ENCODE measurements at regions not wholly inside any gene's neighbourhood (a gene's known extent, or its start where the extent isn't known, plus 50 kb on each side); places are given as distances from the start of the nearest gene placed in this dataset.
"Not testable (repeated sequence)": the region's sequence is repeated elsewhere in the genome, so short reads cannot be mapped to it uniquely, and the experiment has no call there.

DNA sequence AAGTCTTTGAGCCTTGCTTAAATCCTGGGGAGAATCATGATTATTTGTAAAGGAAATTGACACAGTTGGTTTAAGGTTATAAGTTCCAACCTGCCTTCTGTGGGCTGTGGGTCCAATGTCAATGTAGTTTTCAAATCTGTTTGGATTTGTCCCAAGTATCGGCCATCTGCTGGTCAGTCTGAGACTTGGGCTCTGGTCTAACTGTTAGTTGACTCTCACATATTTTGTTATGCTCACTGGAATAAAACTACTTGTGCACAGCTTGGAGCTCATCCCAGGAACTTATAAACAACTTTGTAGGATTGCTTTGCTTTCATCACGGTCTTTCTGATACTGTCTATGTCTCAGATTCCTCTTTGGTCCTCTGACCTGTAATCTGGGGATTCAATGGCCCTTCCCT is 1026.2 kb upstream of the ZEB2 start:
- H3K4me3 Mint-ChIP-seq: no peak overlapping the region

DNA sequence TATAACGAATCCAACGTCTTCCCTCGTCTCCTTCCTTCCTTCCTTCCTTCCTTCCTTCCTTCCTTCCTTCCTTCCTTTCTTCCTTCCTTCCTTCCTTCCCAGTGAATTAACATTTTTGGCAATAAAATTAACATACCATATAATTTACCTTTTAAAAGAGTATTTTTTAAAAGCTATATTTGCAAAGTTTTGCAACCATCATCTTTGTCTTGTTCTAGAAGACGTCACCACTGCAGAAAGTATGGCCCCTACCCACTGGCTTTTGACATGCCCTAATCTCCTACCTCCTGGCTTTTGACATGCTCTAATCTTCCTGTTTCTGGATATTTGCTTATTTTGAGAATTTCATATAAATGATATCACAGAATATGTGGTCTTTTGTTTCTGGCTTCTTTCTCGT is 1023.9 kb upstream of the ZEB2 start:
- no peak for DNase-seq
- peaks cover 8% of the 10 kb centered on the region for H3K9me3 Mint-ChIP-seq

More for the DNA sequence above, 1026.2 kb upstream of the ZEB2 start:
- peaks cover 8% of the 10 kb centered on the region for H3K9me3 Mint-ChIP-seq
- no peak for ATAC-seq
- H3K4me1 Mint-ChIP-seq (ENCODE audit: low read depth): no peaks in the 10 kb centered on the region
- DNase-seq: no peak
- H3K36me3 Mint-ChIP-seq (ENCODE audit: insufficient read depth): no peaks in the 10 kb centered on the region
- H3K27me3 Mint-ChIP-seq (ENCODE audit: low read depth): no peaks in the 10 kb centered on the region

DNA sequence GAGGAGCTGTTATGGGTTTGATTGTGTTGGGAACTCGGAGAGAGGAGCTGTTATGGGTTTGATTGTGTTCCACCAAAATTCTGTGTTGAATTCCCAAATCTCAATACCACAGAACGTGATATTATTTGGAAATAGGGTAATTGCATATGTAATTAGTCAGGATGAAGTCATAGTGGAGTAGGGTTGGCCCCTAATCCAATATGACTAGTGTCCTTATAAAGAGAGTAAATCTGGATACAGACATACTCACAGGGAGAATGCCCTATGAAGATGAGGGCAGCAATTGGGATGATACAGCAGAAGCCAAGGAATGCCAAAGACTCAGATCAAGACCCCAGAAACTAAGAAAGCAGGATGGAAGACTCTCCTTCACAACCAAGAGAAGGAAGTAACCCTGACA is 1023.2 kb upstream of the ZEB2 start:
- H3K9me3 Mint-ChIP-seq: peaks cover 8% of the 10 kb centered on the region
- H3K4me3 Mint-ChIP-seq: no peak overlapping the region
- no peaks in the 10 kb centered on the region for H3K36me3 Mint-ChIP-seq (ENCODE audit: insufficient read depth)
- no peak for ATAC-seq
- DNase-seq: no peak
- no peaks in the 10 kb centered on the region for H3K4me1 Mint-ChIP-seq (ENCODE audit: low read depth)
- no peaks in the 10 kb centered on the region for H3K27me3 Mint-ChIP-seq (ENCODE audit: low read depth)

More for the DNA sequence above, 1023.9 kb upstream of the ZEB2 start:
- Mint-ChIP-seq H3K4me1 (ENCODE audit: low read depth) (no peaks in the 10 kb centered on the region), H3K36me3 (ENCODE audit: insufficient read depth) (no peaks in the 10 kb centered on the region), H3K27me3 (ENCODE audit: low read depth) (no peaks in the 10 kb centered on the region), H3K4me3 (no peak overlapping the region)
- ATAC-seq: no peak

DNA sequence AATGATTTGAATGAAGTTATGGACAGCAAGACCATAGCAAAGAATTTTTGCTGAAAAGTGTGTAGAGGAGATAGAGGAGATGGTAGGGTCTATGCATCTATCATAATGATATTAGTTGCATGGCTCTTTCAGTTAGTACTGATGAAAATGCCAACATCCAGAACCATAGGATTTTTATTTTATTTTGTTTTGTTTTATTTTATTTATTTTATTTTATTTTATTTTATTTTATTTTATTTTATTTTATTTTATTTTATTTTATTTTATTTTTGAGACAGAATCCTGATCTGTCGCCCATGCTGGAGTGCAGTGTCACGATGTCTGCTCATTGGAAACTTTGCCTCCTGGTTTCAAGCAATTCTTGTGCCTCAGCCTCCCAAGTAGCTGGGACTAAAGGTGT is 1021.1 kb upstream of the ZEB2 start:
- no peaks in the 10 kb centered on the region for H3K4me1 Mint-ChIP-seq (ENCODE audit: low read depth)
- H3K9me3 Mint-ChIP-seq: peaks cover 3% of the 10 kb centered on the region

DNA sequence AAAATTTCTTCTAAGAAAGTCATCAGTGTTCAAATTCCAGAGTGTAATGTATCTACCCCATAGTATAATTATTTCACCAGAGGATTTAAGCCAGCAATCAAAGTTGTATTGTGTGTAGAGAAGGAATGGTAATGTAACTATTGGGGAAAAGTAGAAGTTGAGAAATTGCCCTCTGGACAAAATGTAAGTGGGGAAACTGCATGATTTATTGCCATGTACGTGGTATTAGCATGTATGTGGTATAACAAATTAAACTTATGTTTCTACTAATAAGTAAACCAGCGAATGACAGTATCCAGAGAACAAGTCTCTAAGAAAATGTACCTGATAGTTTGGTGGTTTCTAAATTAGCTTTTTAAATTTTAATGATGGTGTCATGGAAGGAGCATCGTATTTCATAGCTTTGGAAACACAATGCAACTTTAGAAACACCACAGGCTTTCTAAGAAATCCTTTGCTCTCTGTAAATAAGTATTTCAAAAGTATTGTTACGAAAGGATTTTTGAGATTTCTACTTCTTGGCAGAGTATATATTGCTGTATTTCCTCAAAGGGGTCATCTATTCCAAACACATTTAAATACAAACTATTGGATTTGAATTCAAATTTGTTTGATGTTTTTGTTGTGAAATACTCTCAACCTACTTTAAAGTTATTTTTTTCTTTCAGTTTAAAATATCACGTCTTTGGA is 1018.9 kb upstream of the ZEB2 start:
- H3K27me3 Mint-ChIP-seq (ENCODE audit: low read depth): no peaks in the 10 kb centered on the region

More for the DNA sequence above, 1021.1 kb upstream of the ZEB2 start:
- H3K4me3 Mint-ChIP-seq: no peak overlapping the region
- H3K36me3 Mint-ChIP-seq (ENCODE audit: insufficient read depth): no peaks in the 10 kb centered on the region
- ATAC-seq: no peak
- H3K27me3 Mint-ChIP-seq (ENCODE audit: low read depth): no peaks in the 10 kb centered on the region
- no peak for DNase-seq

DNA sequence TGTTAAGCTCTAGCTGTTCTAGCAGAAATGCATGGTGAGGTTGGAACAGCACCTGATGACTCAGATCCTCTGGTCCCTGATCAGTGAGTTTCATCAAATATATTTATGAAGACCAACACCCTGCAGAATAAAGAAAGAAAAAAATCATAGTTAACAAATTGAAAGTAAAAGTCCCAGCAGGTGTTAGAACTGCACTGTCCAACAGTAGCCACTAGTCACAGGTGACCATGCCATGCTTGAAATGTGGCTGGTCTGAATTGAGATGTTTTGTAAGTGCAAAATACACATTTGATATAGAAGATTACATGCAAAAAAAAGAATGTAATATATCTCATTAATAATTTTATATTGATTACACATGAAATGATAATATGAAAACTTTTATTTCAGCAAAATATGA is 1010.7 kb upstream of the ZEB2 start:
- Mint-ChIP-seq H3K4me1 (ENCODE audit: low read depth) (no peaks in the 10 kb centered on the region), H3K27me3 (ENCODE audit: low read depth) (no peaks in the 10 kb centered on the region), H3K4me3 (no peak overlapping the region), H3K9me3 (no peaks in the 10 kb centered on the region), H3K36me3 (ENCODE audit: insufficient read depth) (no peaks in the 10 kb centered on the region)
- no peak for DNase-seq
- ATAC-seq: no peak

More for the DNA sequence above, 1018.9 kb upstream of the ZEB2 start:
- Mint-ChIP-seq H3K9me3 (peaks cover 3% of the 10 kb centered on the region), H3K4me3 (no peak overlapping the region), H3K36me3 (ENCODE audit: insufficient read depth) (no peaks in the 10 kb centered on the region), H3K4me1 (ENCODE audit: low read depth) (no peaks in the 10 kb centered on the region)
- ATAC-seq: no peak
- DNase-seq: no peak

DNA sequence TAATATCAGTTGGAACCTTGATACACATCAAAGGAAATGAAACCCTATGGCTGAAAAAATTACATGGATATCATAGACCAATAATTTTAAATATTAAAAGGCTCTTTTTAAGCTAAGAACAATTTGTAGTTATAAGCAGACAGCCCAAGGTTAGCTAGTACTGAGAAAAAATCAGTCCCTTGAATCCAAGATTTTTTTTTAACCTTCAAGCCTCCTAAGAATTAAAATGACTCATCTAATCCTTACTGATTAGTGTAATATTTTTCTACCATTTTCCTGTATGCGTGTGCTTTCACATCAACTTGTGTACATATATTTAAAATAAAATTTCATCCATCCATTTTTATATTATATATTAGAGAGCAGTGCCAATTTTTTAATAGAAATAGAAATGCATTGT is 1004.9 kb upstream of the ZEB2 start:
- DNase-seq (no peak), ATAC-seq (no peak)
- Mint-ChIP-seq H3K9me3 (peaks cover 9% of the 10 kb centered on the region), H3K4me1 (ENCODE audit: low read depth) (no peaks in the 10 kb centered on the region), H3K4me3 (no peak overlapping the region), H3K27me3 (ENCODE audit: low read depth) (no peaks in the 10 kb centered on the region), H3K36me3 (ENCODE audit: insufficient read depth) (no peaks in the 10 kb centered on the region)

DNA sequence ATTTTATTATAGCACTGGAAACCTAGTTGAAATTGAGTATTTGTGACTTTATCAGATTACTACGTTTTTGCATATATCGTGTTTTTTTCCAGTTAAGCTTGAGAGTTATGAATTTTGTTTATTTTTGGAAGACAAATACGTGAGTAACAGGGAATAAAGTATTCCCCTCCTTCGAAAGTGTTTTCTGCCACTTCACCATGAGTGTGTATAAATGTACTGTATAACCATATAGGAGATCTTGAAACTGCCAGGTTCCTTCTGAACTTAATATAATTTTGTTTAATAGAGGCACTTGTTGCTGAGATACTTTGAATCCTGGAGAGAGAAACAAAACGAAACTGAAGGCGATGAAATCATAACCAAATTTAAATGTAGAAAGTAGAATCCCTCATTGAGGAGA is 1004.4 kb upstream of the ZEB2 start:
- Mint-ChIP-seq H3K4me3 (no peak overlapping the region), H3K27me3 (ENCODE audit: low read depth) (no peaks in the 10 kb centered on the region), H3K9me3 (peaks cover 9% of the 10 kb centered on the region), H3K4me1 (ENCODE audit: low read depth) (no peaks in the 10 kb centered on the region), H3K36me3 (ENCODE audit: insufficient read depth) (no peaks in the 10 kb centered on the region)
- ATAC-seq (no peak), DNase-seq (no peak)

DNA sequence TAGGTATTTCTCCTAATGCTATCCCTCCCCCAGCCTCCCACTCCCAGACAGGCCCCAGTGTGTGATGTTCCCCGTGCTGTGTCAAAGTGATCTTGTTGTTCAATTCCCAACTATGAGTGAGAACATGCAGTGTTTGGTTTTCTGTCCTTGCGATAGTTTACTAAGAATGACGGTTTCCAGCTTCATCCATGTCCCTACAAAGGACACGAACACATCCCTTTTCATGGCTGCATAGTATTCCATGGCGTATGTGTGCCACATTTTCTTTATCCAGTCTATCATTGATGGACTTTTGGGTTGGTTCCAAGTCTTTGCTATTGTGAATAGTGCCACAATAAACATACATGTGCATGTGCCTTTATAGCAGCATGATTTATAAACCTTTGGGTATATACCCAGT is 999.3 kb upstream of the ZEB2 start:
- H3K4me3 Mint-ChIP-seq; H3K36me3 Mint-ChIP-seq (ENCODE audit: insufficient read depth); H3K4me1 Mint-ChIP-seq (ENCODE audit: low read depth); ATAC-seq; H3K9me3 Mint-ChIP-seq; DNase-seq; H3K27me3 Mint-ChIP-seq (ENCODE audit: low read depth): not testable (repeated sequence)

DNA sequence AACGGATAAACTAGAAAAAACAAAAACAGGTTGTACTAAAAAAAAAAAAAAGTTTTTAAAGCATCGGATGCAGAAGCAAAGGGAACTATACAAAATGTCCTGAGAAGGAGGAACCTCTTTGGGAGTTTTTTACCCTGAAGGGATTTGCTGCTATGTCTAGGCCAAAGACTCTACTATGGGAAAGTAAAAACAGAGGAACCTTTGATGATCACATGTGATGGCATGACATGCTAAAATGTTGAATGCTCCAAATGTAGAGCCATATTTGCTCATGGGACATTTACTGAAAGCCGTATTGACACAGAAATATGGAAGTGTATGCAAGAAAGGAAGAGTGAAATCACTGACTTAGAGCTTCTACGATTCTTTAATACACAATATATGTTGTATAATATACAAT is 992.0 kb upstream of the ZEB2 start:
- Mint-ChIP-seq H3K27me3 (ENCODE audit: low read depth) (no peaks in the 10 kb centered on the region), H3K4me3 (no peak overlapping the region), H3K4me1 (ENCODE audit: low read depth) (no peaks in the 10 kb centered on the region), H3K9me3 (no peaks in the 10 kb centered on the region), H3K36me3 (ENCODE audit: insufficient read depth) (no peaks in the 10 kb centered on the region)
- no peak for DNase-seq
- ATAC-seq: no peak

DNA sequence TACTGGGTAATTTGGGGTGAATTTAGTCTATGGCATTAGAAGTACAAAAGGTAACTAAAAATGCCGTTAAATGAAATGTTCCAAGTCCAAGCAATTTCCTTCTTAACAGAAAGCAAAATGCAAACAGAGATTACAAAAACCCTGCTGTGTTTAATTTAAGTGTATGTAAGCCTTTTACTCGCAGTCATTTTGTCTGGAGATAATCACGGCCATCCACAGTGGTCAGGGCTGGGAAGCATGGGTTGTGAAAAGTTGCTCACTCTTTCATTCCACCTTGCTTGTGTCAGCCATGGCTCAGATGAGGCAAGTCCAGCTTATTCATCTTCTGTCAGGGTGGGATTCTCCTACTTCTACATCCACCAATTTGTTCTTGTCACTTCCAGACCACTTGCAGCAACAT is 983.6 kb upstream of the ZEB2 start:
- H3K36me3 Mint-ChIP-seq (ENCODE audit: insufficient read depth): no peaks in the 10 kb centered on the region
- H3K27me3 Mint-ChIP-seq (ENCODE audit: low read depth): no peaks in the 10 kb centered on the region

DNA sequence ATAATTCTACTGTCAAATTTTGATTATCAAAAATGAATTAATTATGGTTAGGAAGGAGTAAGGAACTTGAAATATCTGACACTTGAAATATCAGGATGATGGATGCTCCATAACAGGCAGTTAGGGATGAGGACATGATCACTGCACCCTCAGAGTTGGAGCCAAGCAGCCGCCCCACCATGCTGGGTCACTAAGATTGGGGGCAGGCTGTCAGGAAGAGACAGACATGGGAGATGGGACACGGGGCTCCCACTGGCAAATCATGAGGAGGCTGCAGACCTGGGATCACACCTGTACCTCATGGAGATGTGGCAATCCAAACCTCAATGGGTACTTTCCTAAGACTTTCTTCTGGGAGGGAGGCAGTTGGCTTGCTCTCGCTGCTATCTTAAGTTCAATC is 982.0 kb upstream of the ZEB2 start:
- no peaks in the 10 kb centered on the region for H3K9me3 Mint-ChIP-seq

More for the DNA sequence above, 983.6 kb upstream of the ZEB2 start:
- ATAC-seq: no peak
- H3K4me3 Mint-ChIP-seq: no peak overlapping the region
- DNase-seq: no peak
- H3K4me1 Mint-ChIP-seq (ENCODE audit: low read depth): no peaks in the 10 kb centered on the region
- H3K9me3 Mint-ChIP-seq: no peaks in the 10 kb centered on the region

DNA sequence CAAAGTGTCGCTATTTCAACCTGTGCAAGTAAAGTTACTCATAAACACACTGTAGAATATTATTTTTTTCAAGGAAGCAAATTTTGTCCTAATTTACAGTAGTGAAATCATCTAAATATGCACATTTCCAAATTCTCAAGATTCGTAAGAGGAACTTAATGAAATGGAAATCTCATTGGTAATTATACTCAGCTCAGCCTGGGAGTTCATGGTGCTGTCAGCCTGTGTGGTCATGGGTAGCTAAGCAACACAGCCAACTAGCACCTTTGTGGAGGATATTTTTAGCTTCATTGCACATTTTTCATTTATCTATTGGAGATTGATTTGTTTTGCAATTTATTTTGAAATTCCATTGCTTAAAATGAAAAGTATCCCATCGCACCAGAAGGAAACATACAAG is 975.7 kb upstream of the ZEB2 start:
- DNase-seq: no peak
- no peak for ATAC-seq
- H3K4me3 Mint-ChIP-seq: no peak overlapping the region
- H3K27me3 Mint-ChIP-seq (ENCODE audit: low read depth): no peaks in the 10 kb centered on the region
- H3K4me1 Mint-ChIP-seq (ENCODE audit: low read depth): no peaks in the 10 kb centered on the region
- no peaks in the 10 kb centered on the region for H3K36me3 Mint-ChIP-seq (ENCODE audit: insufficient read depth)
- H3K9me3 Mint-ChIP-seq: peaks cover 7% of the 10 kb centered on the region

More for the DNA sequence above, 982.0 kb upstream of the ZEB2 start:
- ATAC-seq: no peak
- no peak overlapping the region for H3K4me3 Mint-ChIP-seq
- DNase-seq: no peak
- H3K36me3 Mint-ChIP-seq (ENCODE audit: insufficient read depth): no peaks in the 10 kb centered on the region
- H3K4me1 Mint-ChIP-seq (ENCODE audit: low read depth): no peaks in the 10 kb centered on the region
- no peaks in the 10 kb centered on the region for H3K27me3 Mint-ChIP-seq (ENCODE audit: low read depth)

DNA sequence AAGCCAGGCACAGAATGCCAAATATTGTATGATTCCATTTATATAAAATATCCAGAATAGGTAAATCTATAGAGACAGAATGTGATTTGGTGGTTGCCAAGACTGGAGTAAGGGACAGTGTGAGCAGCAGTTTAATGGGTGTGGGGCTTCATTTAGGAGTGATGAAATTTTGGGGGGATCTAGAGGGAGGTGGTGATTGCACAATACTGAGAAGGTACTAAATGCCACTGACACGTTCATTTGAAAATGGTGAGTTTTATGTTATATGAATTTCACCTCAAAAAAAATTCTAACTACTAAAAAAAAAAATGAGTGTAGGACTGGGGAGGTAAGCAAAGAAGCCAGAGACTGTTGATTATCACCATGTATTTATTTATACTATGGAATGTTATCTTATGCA is 974.5 kb upstream of the ZEB2 start:
- Mint-ChIP-seq H3K27me3 (ENCODE audit: low read depth) (no peaks in the 10 kb centered on the region), H3K4me1 (ENCODE audit: low read depth) (no peaks in the 10 kb centered on the region), H3K4me3 (no peak overlapping the region), H3K36me3 (ENCODE audit: insufficient read depth) (no peaks in the 10 kb centered on the region), H3K9me3 (peaks cover 7% of the 10 kb centered on the region)
- DNase-seq: no peak
- no peak for ATAC-seq

DNA sequence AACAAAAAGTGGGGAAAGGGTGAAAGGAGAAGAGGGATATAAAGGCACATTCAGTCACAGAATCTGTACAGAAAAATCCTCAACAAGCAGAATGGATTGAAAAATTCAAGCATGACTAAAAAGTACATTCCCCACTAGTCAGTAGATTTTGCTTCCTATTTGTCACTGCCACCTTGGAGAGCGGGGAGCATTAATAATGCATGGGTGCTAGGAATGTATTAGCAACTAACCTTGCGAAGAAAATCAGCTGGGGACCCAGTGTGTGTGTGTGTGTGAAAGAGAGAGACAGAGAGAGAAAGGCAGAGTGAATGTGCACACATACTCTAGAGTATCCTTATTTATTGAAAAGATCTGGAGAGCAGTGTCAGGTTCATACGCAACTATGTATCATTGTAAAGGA is 968.7 kb upstream of the ZEB2 start:
- Mint-ChIP-seq H3K9me3 (peaks cover 7% of the 10 kb centered on the region), H3K36me3 (ENCODE audit: insufficient read depth) (no peaks in the 10 kb centered on the region), H3K4me3 (no peak overlapping the region), H3K27me3 (ENCODE audit: low read depth) (no peaks in the 10 kb centered on the region), H3K4me1 (ENCODE audit: low read depth) (no peaks in the 10 kb centered on the region)
- no peak for DNase-seq
- ATAC-seq: no peak
